ENCODE measurements at regions not wholly inside any gene's neighbourhood (a gene's known extent, or its start where the extent isn't known, plus 50 kb on each side); places are given as distances from the start of the nearest gene placed in this dataset.

DNA sequence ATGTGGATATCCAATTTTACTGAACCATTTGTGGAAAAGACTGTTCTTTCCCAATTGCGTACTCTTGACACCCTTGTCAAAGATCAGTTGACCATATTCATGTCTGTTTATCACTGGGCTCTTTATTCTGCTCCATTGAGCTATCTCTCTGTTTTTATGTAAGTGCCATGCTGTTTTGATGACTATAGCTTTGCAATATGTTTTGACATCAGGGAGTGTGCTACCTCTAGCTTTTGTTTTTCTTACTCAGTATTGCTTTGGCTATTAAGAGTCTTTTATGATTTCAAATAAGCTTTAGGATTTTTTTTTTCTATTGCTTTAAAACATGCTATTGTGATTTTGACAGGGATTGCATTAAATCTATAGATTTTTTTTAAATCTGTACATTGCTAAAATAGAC is 194.3 kb downstream of the SNAPC1 start:
- TF ChIP-seq RCOR1 (IDR thresholded peaks at IDR 0.05; ENCODE audit: insufficient replicate concordance, low read length) (peak; percentile 53), CHD1 (IDR thresholded peaks at IDR 0.05; ENCODE audit: low read depth, low read length) (no peak)
- no peak overlapping the region for H2BK15ac ChIP-seq (ENCODE audit: low read depth, low read length)
- H2AK5ac ChIP-seq (ENCODE audit: low read depth, low read length) = no peak overlapping the region
- intact Hi-C loops (cut with micrococcal nuclease) = no loop called here
- CTCF ChIA-PET = no interaction called here
- no peak overlapping the region for H3K4me3 ChIP-seq (ENCODE audit: insufficient read depth, low read depth, low read length)
- POLR2A ChIA-PET (ENCODE audit: unreplicated experiment) = no interaction called here
- H4K91ac ChIP-seq (ENCODE audit: insufficient read depth, low read depth, low read length) = no peak overlapping the region
- no peak for ATAC-seq (ENCODE audit: low read depth)
- no peak overlapping the region for H3K18ac ChIP-seq (ENCODE audit: low read depth, low read length)
- H3K4me1 ChIP-seq (ENCODE audit: control insufficient read depth, insufficient read depth, low read length) = peaks cover 6% of the 10 kb centered on the region
- no peak overlapping the region for H3K27ac ChIP-seq (ENCODE audit: insufficient read depth, low read length)
- 100% methylated on average over 1 of the region's 1 CpG; no CpG with 5 or more reads in 1 of the 2 experiments for WGBS, 2 experiments (ENCODE audit: extremely low coverage in 2 of 2, insufficient read length in 1 of 2)
- dilution Hi-C loops (cut with HindIII; ENCODE audit: low sequenced_read_pairs, unreplicated experiment) = no loop called here
- H2AK9ac ChIP-seq (replicated peaks; ENCODE audit: low read depth, low read length, poor library complexity) = no peak overlapping the region
- H3K4me2 ChIP-seq (ENCODE audit: low read depth, low read length) = no peak overlapping the region
- no peak overlapping the region for H4K5ac ChIP-seq (ENCODE audit: low read depth, low read length)
- peaks cover 6% of the 10 kb centered on the region; the same call in 1 of the 2 replicates for H3K9me3 ChIP-seq (ENCODE audit: control insufficient read depth, insufficient read depth, low read length)
- H4K8ac ChIP-seq (ENCODE audit: low read depth in 2 of 2, low read length in 2 of 2) = no peak overlapping the region
- no peak overlapping the region for H2BK5ac ChIP-seq (ENCODE audit: low read depth, low read length, poor library complexity, severe bottlenecking)
- H2AFZ ChIP-seq (replicated peaks; ENCODE audit: low read length, poor library complexity) = no peak overlapping the region
- no peaks in the 10 kb centered on the region for H4K20me1 ChIP-seq (ENCODE audit: insufficient read depth, low read length)
- no peak for DNase-seq
- H2BK20ac ChIP-seq (ENCODE audit: low read depth, low read length) = no peak overlapping the region
- H3K4ac ChIP-seq (ENCODE audit: low read depth, low read length) = no peak overlapping the region
- no peak overlapping the region for H2BK120ac ChIP-seq (ENCODE audit: low read depth, low read length)
- no peak overlapping the region for H3K56ac ChIP-seq (ENCODE audit: extremely low read depth, insufficient read depth, low read length)
- H3K36me3 ChIP-seq (ENCODE audit: control insufficient read depth, insufficient read depth, low read length) = no peaks in the 10 kb centered on the region
- H3K14ac ChIP-seq (replicated peaks; ENCODE audit: low read depth, low read length) = no peak overlapping the region
- in situ Hi-C loops (cut with MboI; ENCODE audit: low sequenced_read_pairs) = no loop called here
- H3K9ac ChIP-seq (ENCODE audit: low read depth, low read length) = no peak overlapping the region
- no peak overlapping the region for H3K23ac ChIP-seq (ENCODE audit: low read depth, low read length)
- H3K27me3 ChIP-seq (ENCODE audit: control insufficient read depth, insufficient read depth, low read length) = no peaks in the 10 kb centered on the region
- BruUV-seq (replicated peaks) = no TSS peak
- peaks cover 3% of the 10 kb centered on the region; the same call in 1 of the 2 replicates for H3K9me1 ChIP-seq (ENCODE audit: insufficient read depth, low read length)
- H3K79me1 ChIP-seq (ENCODE audit: low read depth in 1 of 2, low read length in 2 of 2) = peaks cover 0 to 4% of the 10 kb centered on the region in 2 experiments; a peak in 3 of 4 replicates

All from IMR-90 (cell line).